HepG2 (cell line): ENCODE measurements at regions not wholly inside any gene's neighbourhood (a gene's known extent, or its start where the extent isn't known, plus 50 kb on each side); places are given as distances from the start of the nearest gene placed in this dataset.

ENCODE experiments used
- ARID2 ChIP-seq: sonication (generic); formaldehyde crosslinking; IDR thresholded peaks from 2 replicates; pipeline ENCODE4 v1.8.1; 2022; ENCODE audit warnings: mild to moderate bottlenecking, missing genetic modification reagents, borderline replicate concordance
- CREB1 ChIP-seq, 2 experiments: fragments of 450-650 bp in 1 of 2; IDR thresholded peaks; 2 replicates each; pipeline ENCODE4 v1.6.1; 2016 to 2017; ENCODE audit warnings: control low read depth in 1 of 2, mild to moderate bottlenecking in 1 of 2, missing compliant biosample characterization in 1 of 2, missing genetic modification characterization in 1 of 2
- CTCF ChIP-seq: sonication (generic); formaldehyde crosslinking; IDR thresholded peaks from 2 replicates; pipeline ENCODE4 v1.5.0; 2020; ENCODE audit warnings: mild to moderate bottlenecking, missing genetic modification reagents, moderate library complexity
- POLR2A ChIP-seq, 2 experiments: IDR thresholded peaks; 2 replicates each; pipeline ENCODE4 v1.6.1; 2011; ENCODE audit warnings: low read depth in 2 of 2, low read length in 2 of 2, mild to moderate bottlenecking in 1 of 2, moderate library complexity in 1 of 2; ENCODE audit not compliant: insufficient read depth in 1 of 2
- POLR2AphosphoS5 ChIP-seq: IDR thresholded peaks from 2 replicates; pipeline ENCODE4 v1.6.1; 2012; ENCODE audit warnings: low read depth, low read length
- PRPF4 ChIP-seq: fragments of 200-400 bp; formaldehyde crosslinking; IDR thresholded peaks from 2 replicates; pipeline ENCODE4 v1.6.1; 2016; ENCODE audit warnings: low read length, low read depth; ENCODE audit not compliant: poor library complexity, severe bottlenecking
- REST ChIP-seq, 2 experiments: IDR thresholded peaks; 2 replicates each; pipeline ENCODE4 v1.6.1; 2011 to 2012; ENCODE audit warnings: low read length in 2 of 2, borderline replicate concordance in 1 of 2, low read depth in 1 of 2, mild to moderate bottlenecking in 1 of 2, moderate library complexity in 1 of 2
- SMAD1 ChIP-seq: sonication (generic); formaldehyde crosslinking; IDR thresholded peaks from 2 replicates; pipeline ENCODE4 v1.4.0; 2020; ENCODE audit warnings: missing genetic modification reagents, low read depth, mild to moderate bottlenecking, borderline replicate concordance
- TBP ChIP-seq: sonication (generic); formaldehyde crosslinking; IDR thresholded peaks from 2 replicates; pipeline ENCODE4 v1.5.0; 2020; ENCODE audit warnings: missing genetic modification reagents
- YY1 ChIP-seq: IDR thresholded peaks from 2 replicates; pipeline ENCODE4 v1.6.1; 2011; ENCODE audit warnings: low read length, low read depth, moderate library complexity, mild to moderate bottlenecking; ENCODE audit not compliant: insufficient read depth, insufficient replicate concordance
- ZFX ChIP-seq: sonication (generic); formaldehyde crosslinking; IDR thresholded peaks from 2 replicates; pipeline ENCODE4 v1.4.0; 2020; ENCODE audit warnings: mild to moderate bottlenecking, low read depth, missing genetic modification reagents, moderate library complexity
- ZNF546 ChIP-seq: sonication (generic); formaldehyde crosslinking; conservative IDR thresholded peaks from 2 replicates; pipeline ENCODE4 v1.8.1; 2023; ENCODE audit warnings: mild to moderate bottlenecking, missing genetic modification reagents
- ZNF549 ChIP-seq: sonication (generic); formaldehyde crosslinking; IDR thresholded peaks from 2 replicates; pipeline ENCODE4 v1.5.0; 2020; ENCODE audit warnings: missing genetic modification reagents
- ZNF768 ChIP-seq: sonication (generic); formaldehyde crosslinking; IDR thresholded peaks from 2 replicates; pipeline ENCODE4 v1.4.0; 2020; ENCODE audit warnings: missing genetic modification reagents

- TF ChIP-seq ZFX (CRISPR knock-in tag), result no peak
- no peak for TF ChIP-seq CTCF (CRISPR knock-in tag)
- no peak for TF ChIP-seq PRPF4
- TF ChIP-seq CREB1 (IDR thresholded peaks at IDR 0.05), result no peak
- TF ChIP-seq CREB1 (CRISPR knock-in tag; IDR thresholded peaks at IDR 0.05), result no peak
- no peak for TF ChIP-seq ZNF546 (CRISPR knock-in tag)
- TF ChIP-seq POLR2AphosphoS5, result no peak
- TF ChIP-seq SMAD1 (CRISPR knock-in tag), result no peak
- no peak for TF ChIP-seq POLR2A (IDR thresholded peaks at IDR 0.05; ENCODE audit: insufficient read depth in 1 of 2, low read depth in 2 of 2, low read length in 2 of 2)
- TF ChIP-seq ZNF768, result no peak
- TF ChIP-seq TBP, result no peak
- TF ChIP-seq ARID2 (CRISPR knock-in tag), result no peak
- no peak for TF ChIP-seq ZNF549 (CRISPR knock-in tag)
- no peak for TF ChIP-seq REST (IDR thresholded peaks at IDR 0.05; ENCODE audit: borderline replicate concordance in 1 of 2, low read depth in 1 of 2, low read length in 2 of 2)
- no peak for TF ChIP-seq YY1
These were observed 351.0 kb downstream of the COL11A1 start for GRCh38 chr1:102757363-102757762.
